ENCODE measurements at regions not wholly inside any gene's neighbourhood (a gene's known extent, or its start where the extent isn't known, plus 50 kb on each side); places are given as distances from the start of the nearest gene placed in this dataset.

GRCh38 chr2:9681427-9681817, 50.6 kb upstream of the YWHAQ start:
- DNase-seq, result no peak

DNA sequence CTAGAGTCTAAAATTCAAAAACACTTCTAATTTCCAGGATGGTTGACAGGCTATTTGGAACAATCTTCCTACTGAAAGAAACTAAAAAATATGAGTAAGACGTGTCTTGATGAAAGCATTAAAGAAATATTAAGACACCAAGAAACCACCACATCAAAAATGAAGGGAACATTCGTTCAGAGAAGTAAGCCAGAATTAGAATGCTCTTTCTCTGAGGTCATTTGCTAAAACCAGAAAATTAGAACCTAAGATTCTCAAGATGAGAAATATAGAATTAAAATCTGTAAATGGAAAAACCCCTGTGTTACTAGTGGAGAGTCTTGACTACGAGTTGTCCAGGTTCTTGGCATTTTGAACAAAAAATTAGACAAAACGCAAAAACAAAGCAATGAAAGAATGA, 54.8 kb upstream of the YWHAQ start:
- no peak for DNase-seq

- no peak for DNase-seq
Measured at GRCh38 chr2:9686061-9686460, 55.3 kb upstream of the YWHAQ start.

GRCh38 chr2:9690252-9690651, 59.5 kb upstream of the YWHAQ start:
- DNase-seq, result no peak

DNA sequence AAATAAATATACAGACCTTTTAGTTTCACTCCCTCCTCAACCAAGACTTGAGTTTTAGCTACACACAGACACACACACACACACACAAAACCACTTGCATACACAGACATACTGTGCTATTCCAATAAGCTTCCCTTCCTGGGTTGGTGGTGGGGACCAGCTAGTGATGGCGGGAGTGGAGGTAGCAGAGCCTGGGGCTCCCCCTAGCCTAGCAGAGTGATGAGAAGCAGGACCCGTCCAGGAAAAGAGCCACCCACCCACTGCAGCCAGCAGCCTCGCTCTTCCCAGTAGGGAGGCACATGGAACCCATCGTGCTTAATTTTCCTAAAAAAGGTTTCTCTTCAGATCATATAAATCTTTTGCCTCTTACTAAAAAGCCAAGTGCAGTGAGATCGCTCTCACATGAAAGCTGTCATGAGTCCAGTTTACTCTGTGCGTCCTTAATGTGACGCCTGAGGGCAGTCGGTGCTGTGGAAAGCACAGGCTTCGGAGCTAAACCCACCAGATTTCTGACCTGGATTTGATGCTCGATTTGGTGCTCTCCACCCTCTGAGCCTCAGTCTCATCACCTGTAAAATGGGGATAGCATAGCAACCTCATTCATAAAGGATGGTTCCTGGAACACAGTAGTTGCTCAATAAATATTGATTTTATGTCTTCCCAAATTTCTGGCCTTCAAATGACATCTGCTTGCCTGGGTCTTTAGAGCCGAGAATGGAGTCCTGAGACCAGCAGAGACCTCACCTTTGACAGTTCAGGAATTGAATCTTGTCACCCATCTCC, 60.1 kb upstream of the YWHAQ start:
- no peak for DNase-seq

GRCh38 chr2:9692456-9693195, 61.8 kb upstream of the YWHAQ start:
- no peak for DNase-seq

DNA sequence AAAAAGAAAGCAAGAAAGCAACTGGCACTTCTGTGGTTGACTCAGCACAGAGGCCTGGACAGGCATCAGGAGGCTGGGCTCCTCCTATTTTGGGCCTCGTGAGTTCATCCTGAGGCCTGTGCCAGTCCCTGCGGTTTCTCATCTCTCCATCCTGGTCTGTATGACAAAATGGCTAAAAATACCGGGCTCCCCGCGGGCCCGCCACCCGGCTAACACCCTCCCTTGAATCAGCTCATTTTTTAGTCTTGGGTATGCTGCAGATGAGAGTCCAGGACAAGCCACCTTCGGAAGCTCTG, 62.3 kb upstream of the YWHAQ start:
- DNase-seq, result no peak

- no peak for DNase-seq
Measured at GRCh38 chr2:9693646-9694045, 62.8 kb upstream of the YWHAQ start.

DNA sequence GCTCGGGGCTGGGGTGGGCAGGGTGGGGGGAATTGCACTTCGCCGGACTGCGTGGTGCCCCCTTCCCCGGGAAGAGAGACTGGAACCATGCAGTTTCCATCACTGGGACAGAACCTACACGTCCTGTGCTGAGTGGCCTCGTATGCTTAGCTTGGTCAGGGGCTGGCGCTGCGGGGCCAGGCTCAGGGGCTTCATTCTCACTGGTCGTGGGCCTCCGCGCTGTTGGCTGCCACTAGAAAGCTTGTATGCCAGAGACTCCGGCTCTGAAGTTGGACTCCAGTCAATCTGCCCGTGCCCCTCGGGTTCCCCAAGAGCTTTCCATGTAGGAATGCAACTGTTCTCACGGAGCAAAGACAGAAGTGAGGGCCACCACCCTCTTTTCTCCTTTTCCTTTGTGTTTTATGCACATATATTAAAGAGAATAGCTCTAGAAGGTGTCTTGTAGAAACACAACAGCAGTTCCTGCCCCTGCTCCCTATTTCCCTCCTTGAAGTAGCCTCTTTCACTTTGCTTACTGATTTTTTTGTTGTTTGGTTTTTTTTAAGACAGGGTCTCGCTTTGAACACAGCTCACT, 64.0 kb upstream of the YWHAQ start:
- DNase-seq, result no peak

- no peak for DNase-seq
Measured at GRCh38 chr2:9695941-9696340, 65.1 kb upstream of the YWHAQ start.

DNA sequence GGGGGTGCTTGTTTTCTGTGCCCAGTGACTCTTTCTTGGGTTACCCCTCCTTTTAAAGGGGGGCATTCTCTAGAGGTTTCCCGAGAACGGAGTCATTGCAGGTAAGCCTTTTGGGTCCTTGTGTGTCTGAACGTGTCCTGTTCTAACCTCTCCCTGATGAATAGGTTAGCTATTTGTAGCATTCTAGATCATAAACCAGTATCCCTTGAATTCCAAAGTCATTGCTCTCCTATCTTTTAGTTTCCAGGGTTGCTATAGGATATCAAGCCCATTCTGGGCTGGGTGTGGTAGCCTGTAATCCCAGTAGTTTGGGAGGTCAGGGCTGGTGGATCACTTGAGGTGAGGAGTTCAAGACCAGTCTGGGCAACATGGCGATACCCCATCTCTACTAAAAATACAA, 65.9 kb upstream of the YWHAQ start:
- no peak for DNase-seq

GRCh38 chr2:9697909-9698308, 67.1 kb upstream of the YWHAQ start:
- no peak for DNase-seq

DNA sequence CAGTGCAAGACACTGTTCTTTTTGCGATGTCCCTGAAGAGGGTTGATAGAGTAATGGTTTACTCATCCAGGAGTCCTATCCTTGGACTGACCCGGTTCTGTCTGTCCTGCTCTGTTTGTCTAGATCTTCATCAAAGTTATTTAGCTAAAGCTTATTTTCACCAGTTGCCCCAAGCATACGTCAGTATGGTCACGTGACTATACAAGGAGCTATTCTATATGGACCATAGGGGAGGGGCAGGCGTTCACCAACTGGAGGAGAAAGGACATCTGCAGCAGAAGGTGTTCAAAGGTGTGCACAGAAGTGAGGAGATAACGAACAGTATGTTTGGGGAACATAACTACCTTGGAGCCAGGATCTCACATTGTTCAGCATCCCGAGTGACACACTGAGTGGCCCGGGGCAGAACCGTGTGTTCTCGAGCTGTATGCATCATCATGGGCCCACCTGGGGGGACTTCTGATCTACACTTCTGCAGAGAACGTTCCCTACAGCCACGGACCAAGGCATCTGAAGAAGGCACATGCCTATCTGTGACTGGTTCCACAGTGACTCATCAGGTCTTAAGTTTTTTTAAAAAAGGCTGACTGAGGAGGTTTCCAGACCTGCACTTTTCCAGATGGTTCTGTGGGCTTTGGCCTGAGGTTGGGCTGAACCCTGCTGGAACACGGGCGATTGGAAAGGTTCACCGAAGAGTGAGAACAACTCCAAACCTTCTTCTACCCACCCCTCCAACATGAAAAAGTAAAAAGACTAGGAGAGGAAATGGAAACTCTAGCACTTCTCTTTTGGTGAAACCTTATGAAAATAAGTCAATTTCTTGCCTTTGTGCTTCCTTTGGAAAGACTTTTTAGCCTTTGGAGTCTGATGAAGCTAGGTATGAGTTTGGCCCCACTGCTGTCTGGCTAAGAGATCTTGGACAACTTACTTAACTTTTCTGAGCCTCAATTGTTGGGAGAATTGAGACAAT, 68.6 kb upstream of the YWHAQ start:
- no peak for DNase-seq

GRCh38 chr2:9700109-9700495, 69.3 kb upstream of the YWHAQ start:
- no peak for DNase-seq

GRCh38 chr2:9702604-9703084, 71.8 kb upstream of the YWHAQ start:
- no peak for DNase-seq

- no peak for DNase-seq
Measured at GRCh38 chr2:9703085-9703678, 72.4 kb upstream of the YWHAQ start.

- no peak for DNase-seq
Measured at GRCh38 chr2:9703701-9704221, 73.0 kb upstream of the YWHAQ start.

DNA sequence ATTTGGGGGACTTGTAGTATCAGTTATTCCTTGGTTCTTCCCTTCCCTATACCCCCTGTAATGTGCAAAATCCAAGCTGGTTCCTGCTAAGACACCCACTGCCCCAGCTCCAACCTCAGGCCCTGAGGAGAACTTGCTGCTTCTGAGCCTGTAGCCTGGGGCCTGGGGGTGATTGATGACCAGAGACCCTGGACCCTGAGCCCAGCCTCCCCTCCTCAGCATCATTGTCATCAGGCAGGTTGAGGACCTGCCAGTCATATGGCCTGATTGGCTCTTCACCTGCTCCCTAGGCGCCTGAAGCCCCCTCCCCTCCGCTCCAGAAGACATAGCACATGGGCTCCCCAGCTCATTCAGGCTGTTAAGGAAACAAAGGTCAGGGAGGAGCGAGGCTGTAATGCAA, 73.8 kb upstream of the YWHAQ start:
- DNase-seq, result no peak

DNA sequence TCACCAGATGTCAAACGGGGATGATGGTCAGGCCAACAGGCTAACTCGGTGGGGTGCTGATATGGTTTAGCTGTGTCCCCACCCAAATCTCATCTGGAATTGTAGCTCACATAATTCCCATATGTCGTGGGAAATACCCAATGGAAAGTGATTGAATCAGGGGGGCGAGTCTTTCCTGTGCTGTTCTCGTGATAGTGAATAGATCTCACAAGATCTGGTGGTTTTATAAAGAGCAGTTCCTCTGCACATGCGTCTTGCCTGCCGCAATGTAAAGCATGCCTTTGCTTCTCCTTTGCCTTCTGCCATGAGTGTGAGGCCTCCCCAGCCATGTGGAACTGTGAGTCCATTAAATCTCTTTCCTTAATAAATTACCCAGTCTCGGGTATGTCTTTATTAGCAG, 74.4 kb upstream of the YWHAQ start:
- no peak for DNase-seq

- no peak for DNase-seq
Measured at GRCh38 chr2:9707008-9707407, 76.2 kb upstream of the YWHAQ start.

DNA sequence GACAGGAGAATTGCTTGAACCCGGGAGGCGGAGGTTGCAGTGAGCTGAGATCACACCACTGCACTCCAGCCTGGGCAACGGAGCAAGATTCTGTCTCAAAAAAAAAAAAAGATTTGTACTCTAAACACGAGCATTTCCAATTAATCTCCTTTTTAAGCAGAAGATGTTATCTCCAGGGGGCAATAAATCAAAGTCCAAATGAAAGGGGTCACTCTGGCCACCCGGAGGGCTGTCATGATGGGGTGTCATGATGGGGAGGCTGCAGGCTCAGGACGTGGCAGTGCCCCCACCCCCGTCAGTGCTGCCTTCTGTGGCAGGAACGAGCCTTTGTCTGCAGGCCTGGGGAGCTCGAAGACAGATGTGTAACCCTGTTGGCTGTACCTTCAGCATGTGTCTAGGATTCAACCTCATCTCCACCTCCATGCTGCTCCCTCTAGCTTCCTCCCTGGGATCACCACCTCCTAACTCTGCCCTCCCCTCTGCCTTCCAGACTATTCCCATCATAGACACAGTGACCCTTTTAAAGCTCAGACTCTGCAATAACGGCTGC, 76.9 kb upstream of the YWHAQ start:
- no peak for DNase-seq

Data from midbrain (tissue), 1 donor.